Endothelial cell of umbilical vein (primary cell): ENCODE measurements at regions not wholly inside any gene's neighbourhood (a gene's known extent, or its start where the extent isn't known, plus 50 kb on each side); places are given as distances from the start of the nearest gene placed in this dataset.

Experiments
- BruUV-seq: library from RNA; stranded (reverse); fragments of 400-500 nt; replicated peaks from 2 replicates; lab custom pipeline; 2021; lab: Mats Ljungman, UMichigan
- CTCF ChIA-PET: fragments of 300-600, 350-600 bp; sonication (Branson Sonifier 250); formaldehyde crosslinking; loops from one replicate; lab custom pipeline; 2021; ENCODE audit warnings: antibody characterized with exemption, inconsistent platforms; lab: Charles Lee
- POLR2A ChIA-PET: fragments of 300-600, 350-600 bp; sonication (Branson Sonifier 250); formaldehyde crosslinking; loops from one replicate; lab custom pipeline; 2021; ENCODE audit warnings: antibody characterized with exemption, inconsistent platforms; lab: Charles Lee
- DNase-seq: peaks from one replicate; pipeline ENCODE4 v3.0.0-alpha.2; 2011; ENCODE audit warnings: low read depth, low spot score
- FAIRE-seq: peaks from 2 replicates; lab custom pipeline; 2011; peaks lifted over from hg19 to GRCh38; lab: Jason Lieb, UNC
- H2AFZ ChIP-seq: 2 replicates; pipeline ENCODE4 v1.6.0; 2012; ENCODE audit warnings: low read depth, low read length, control low read depth, inconsistent platforms
- H3K27ac ChIP-seq: 2 replicates; pipeline ENCODE4 v1.5.1; 2011; ENCODE audit warnings: low read depth, mild to moderate bottlenecking, control low read depth, low read length, moderate library complexity; ENCODE audit not compliant: insufficient read depth
- H3K27me3 ChIP-seq, 2 experiments: 2 replicates each; pipeline versions ENCODE4 v1.6.0 to v1.6.1; 2011; ENCODE audit warnings: low read length in 2 of 2, mixed read lengths in 1 of 2; ENCODE audit not compliant: control insufficient read depth in 2 of 2, insufficient read depth in 2 of 2
- H3K36me3 ChIP-seq, 2 experiments: 2 replicates in 1 of 2; 3 replicates in 1 of 2; pipeline ENCODE4 v1.5.1; 2011; ENCODE audit warnings: low read length in 2 of 2, mild to moderate bottlenecking in 1 of 2, moderate library complexity in 1 of 2; ENCODE audit not compliant: control insufficient read depth in 2 of 2, insufficient read depth in 2 of 2; ENCODE audit errors: extremely low read depth in 1 of 2
- H3K4me1 ChIP-seq: 3 replicates; pipeline ENCODE4 v1.5.1; 2011; ENCODE audit warnings: mild to moderate bottlenecking, low read length; ENCODE audit not compliant: control insufficient read depth, insufficient read depth; ENCODE audit errors: extremely low read depth
- H3K4me2 ChIP-seq: 2 replicates; pipeline ENCODE4 v1.6.1; 2011; ENCODE audit warnings: low read length, control low read depth, mixed read lengths; ENCODE audit not compliant: insufficient read depth
- H3K4me3 ChIP-seq, 3 experiments: fragments of 200-600 bp in 1 of 3; sonication (generic), shearing (Covaris generic) in 1 of 3; replicated peaks in 1 of 3; 2 replicates each; pipeline ENCODE4 v1.5.1; 2011 to 2016; ENCODE audit warnings: control low read depth in 3 of 3, low read length in 3 of 3, mild to moderate bottlenecking in 2 of 3, inconsistent platforms in 1 of 3, low read depth in 1 of 3, moderate library complexity in 1 of 3; ENCODE audit not compliant: insufficient read depth in 1 of 3
- H3K79me2 ChIP-seq: 2 replicates; pipeline ENCODE4 v1.6.0; 2012; ENCODE audit warnings: low read length, inconsistent platforms; ENCODE audit not compliant: control insufficient read depth, insufficient read depth
- H3K9ac ChIP-seq: replicated peaks from 2 replicates; pipeline ENCODE3; 2011; ENCODE audit warnings: low read length, control low read depth; ENCODE audit not compliant: insufficient read depth; ENCODE audit errors: extremely low read depth
- H3K9me1 ChIP-seq: replicated peaks from 3 replicates; pipeline ENCODE4 v1.6.0; 2011; ENCODE audit warnings: mild to moderate bottlenecking, low read length; ENCODE audit not compliant: control insufficient read depth, insufficient read depth; ENCODE audit errors: extremely low read depth
- H3K9me3 ChIP-seq: replicated peaks from 2 replicates; pipeline ENCODE4 v1.5.1; 2012; ENCODE audit warnings: low read length, inconsistent platforms; ENCODE audit not compliant: control insufficient read depth, insufficient read depth
- H4K20me1 ChIP-seq: replicated peaks from 2 replicates; pipeline ENCODE3; 2011; ENCODE audit warnings: mild to moderate bottlenecking, low read length; ENCODE audit not compliant: control insufficient read depth, insufficient read depth; ENCODE audit errors: extremely low read depth
- FOS ChIP-seq: IDR thresholded peaks from 2 replicates; pipeline ENCODE4 v1.6.1; 2011; ENCODE audit warnings: mild to moderate bottlenecking, low read length, moderate library complexity, borderline replicate concordance; ENCODE audit not compliant: insufficient read depth
- GATA2 ChIP-seq: IDR thresholded peaks from 2 replicates; pipeline ENCODE4 v1.7.0; 2011; ENCODE audit warnings: low read depth, mild to moderate bottlenecking, moderate library complexity, mixed read lengths, low read length; ENCODE audit not compliant: insufficient read length, insufficient read depth
- JUN ChIP-seq: IDR thresholded peaks from 2 replicates; pipeline ENCODE4 v1.6.1; 2011; ENCODE audit warnings: borderline replicate concordance, low read depth; ENCODE audit not compliant: insufficient read length, insufficient read depth
- MYC ChIP-seq: IDR thresholded peaks from one replicate; pipeline ENCODE4 v1.6.1; 2011; ENCODE audit warnings: mild to moderate bottlenecking, low read depth, low read length
- POLR2A ChIP-seq: IDR thresholded peaks from 2 replicates; pipeline ENCODE4 v1.6.1; 2012; ENCODE audit warnings: low read depth, mild to moderate bottlenecking, control low read depth, low read length
- POLR2AphosphoS5 ChIP-seq: IDR thresholded peaks from 2 replicates; pipeline ENCODE4 v1.6.1; 2012; ENCODE audit warnings: low read depth, mild to moderate bottlenecking, control low read depth, low read length, moderate library complexity; ENCODE audit not compliant: insufficient read depth
- dilution Hi-C: fragments of 300-500 bp; cut with MboI; formaldehyde crosslinking; loops from one replicate; pipeline ENCODE4 v1.15.0; 2019; ENCODE audit warnings: low sequenced_read_pairs; ENCODE audit not compliant: extremely low pct_ligation_motif_present
- intact Hi-C: fragments of 100-400 bp; cut with micrococcal nuclease; formaldehyde crosslinking; loops from one replicate; pipeline ENCODE4 v1.10.0; 2022
- TF ChIP-seq, protein P1 (sequence below): IDR thresholded peaks from 2 replicates; pipeline ENCODE4 v1.6.1; 2011; ENCODE audit not compliant: insufficient read depth, insufficient read length
- TF ChIP-seq, protein P2 (sequence below), 2 donors: IDR thresholded peaks; 1 replicate in 1 of 2; 2 replicates in 1 of 2; pipeline ENCODE4 v1.5.1; 2011; ENCODE audit warnings: low read length in 2 of 2, mild to moderate bottlenecking in 2 of 2, moderate library complexity in 2 of 2, control low read depth in 1 of 2, inconsistent platforms in 1 of 2, low read depth in 1 of 2; ENCODE audit not compliant: insufficient read depth in 1 of 2; ENCODE audit errors: extremely low read depth in 1 of 2

DNA sequence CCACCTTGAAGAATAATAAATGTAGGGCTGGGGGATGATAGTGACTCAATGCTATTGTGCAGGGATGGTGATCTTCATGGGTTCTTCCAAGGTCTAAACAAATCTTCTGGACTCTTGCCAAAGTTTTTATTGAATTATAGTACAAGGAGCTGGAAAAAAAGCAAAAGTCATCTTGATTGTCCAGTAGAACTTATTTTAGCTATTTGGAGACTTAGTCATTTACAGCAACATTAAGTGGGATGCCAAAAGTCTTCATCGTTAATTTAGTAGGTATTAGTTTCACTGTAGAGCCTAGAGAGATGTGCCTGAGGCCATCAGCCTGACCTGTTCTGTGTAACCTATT is 212.9 kb upstream of the TBX18 start:
- Histone ChIP-seq H3K9me1 (no peaks in the 10 kb centered on the region), H3K27ac (no peak overlapping the region), H2AFZ (no peak overlapping the region), H3K4me1 (peaks cover 32% of the 10 kb centered on the region), H3K9me3 (no peaks in the 10 kb centered on the region), H3K36me3 (no peaks in the 10 kb centered on the region), H3K9ac (no peak overlapping the region), H3K4me3 (no peak overlapping the region), H3K4me2 (no peak overlapping the region), H3K79me2 (no peaks in the 10 kb centered on the region), H4K20me1 (no peaks in the 10 kb centered on the region), H3K27me3 (no peaks in the 10 kb centered on the region)
- BruUV-seq = no TSS peak
- intact Hi-C loops (loop anchor here (5.0 kb wide), 1 partner anchor 360 kb away; no protein-coding TSS in a partner anchor), dilution Hi-C loops (no loop called here)
- no peak for FAIRE-seq
- ChIA-PET POLR2A (no interaction called here), CTCF (interaction anchor here (0.5 to 1.0 kb wide), 4 partner anchors 10 to 555 kb away, joined by 3 to 5 read pairs (median 3); no protein-coding TSS in a partner anchor)
- DNase-seq = no peak
- no peak for TF ChIP-seq MYC
- TF ChIP-seq, protein P1, sequence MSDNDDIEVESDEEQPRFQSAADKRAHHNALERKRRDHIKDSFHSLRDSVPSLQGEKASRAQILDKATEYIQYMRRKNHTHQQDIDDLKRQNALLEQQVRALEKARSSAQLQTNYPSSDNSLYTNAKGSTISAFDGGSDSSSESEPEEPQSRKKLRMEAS = no peak
- TF ChIP-seq, protein P2, sequence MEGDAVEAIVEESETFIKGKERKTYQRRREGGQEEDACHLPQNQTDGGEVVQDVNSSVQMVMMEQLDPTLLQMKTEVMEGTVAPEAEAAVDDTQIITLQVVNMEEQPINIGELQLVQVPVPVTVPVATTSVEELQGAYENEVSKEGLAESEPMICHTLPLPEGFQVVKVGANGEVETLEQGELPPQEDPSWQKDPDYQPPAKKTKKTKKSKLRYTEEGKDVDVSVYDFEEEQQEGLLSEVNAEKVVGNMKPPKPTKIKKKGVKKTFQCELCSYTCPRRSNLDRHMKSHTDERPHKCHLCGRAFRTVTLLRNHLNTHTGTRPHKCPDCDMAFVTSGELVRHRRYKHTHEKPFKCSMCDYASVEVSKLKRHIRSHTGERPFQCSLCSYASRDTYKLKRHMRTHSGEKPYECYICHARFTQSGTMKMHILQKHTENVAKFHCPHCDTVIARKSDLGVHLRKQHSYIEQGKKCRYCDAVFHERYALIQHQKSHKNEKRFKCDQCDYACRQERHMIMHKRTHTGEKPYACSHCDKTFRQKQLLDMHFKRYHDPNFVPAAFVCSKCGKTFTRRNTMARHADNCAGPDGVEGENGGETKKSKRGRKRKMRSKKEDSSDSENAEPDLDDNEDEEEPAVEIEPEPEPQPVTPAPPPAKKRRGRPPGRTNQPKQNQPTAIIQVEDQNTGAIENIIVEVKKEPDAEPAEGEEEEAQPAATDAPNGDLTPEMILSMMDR (IDR thresholded peaks at IDR 0.05; ENCODE audit: extremely low read depth in 1 of 2, insufficient read depth in 1 of 2, low read depth in 1 of 2, low read length in 2 of 2) = no peak
- TF ChIP-seq POLR2AphosphoS5 = no peak
- TF ChIP-seq POLR2A = no peak
- TF ChIP-seq GATA2 = no peak
- no peak for TF ChIP-seq FOS
- TF ChIP-seq JUN = no peak
